ENCODE measurements at regions not wholly inside any gene's neighbourhood (a gene's known extent, or its start where the extent isn't known, plus 50 kb on each side); places are given as distances from the start of the nearest gene placed in this dataset.

GRCh38 chr1:230591678-230592077, 50.6 kb upstream of the COG2 start:
- TF ChIP-seq CTCF (IDR thresholded peaks at IDR 0.05; ENCODE audit: low read depth, low read length): no peak
- no peak for DNase-seq (ENCODE audit: extremely low read depth, low read depth)

- DNase-seq (ENCODE audit: extremely low read depth, low read depth): no peak
- no peak for TF ChIP-seq CTCF (IDR thresholded peaks at IDR 0.05; ENCODE audit: low read depth, low read length)
Measured at GRCh38 chr1:230589951-230590350, 52.3 kb upstream of the COG2 start.

GRCh38 chr1:230588323-230588746, 53.9 kb upstream of the COG2 start:
- DNase-seq (ENCODE audit: extremely low read depth, low read depth): no peak
- no peak for TF ChIP-seq CTCF (IDR thresholded peaks at IDR 0.05; ENCODE audit: low read depth, low read length)

GRCh38 chr1:230587061-230587460, 55.2 kb upstream of the COG2 start:
- TF ChIP-seq CTCF (IDR thresholded peaks at IDR 0.05; ENCODE audit: low read depth, low read length): no peak
- no peak for DNase-seq (ENCODE audit: extremely low read depth, low read depth)

- no peak for TF ChIP-seq CTCF (IDR thresholded peaks at IDR 0.05; ENCODE audit: low read depth, low read length)
- DNase-seq (ENCODE audit: extremely low read depth, low read depth): no peak
Measured at GRCh38 chr1:230584660-230585059, 57.6 kb upstream of the COG2 start.

GRCh38 chr1:230581446-230582079, 60.7 kb upstream of the COG2 start:
- no peak for DNase-seq (ENCODE audit: extremely low read depth, low read depth)
- no peak for TF ChIP-seq CTCF (IDR thresholded peaks at IDR 0.05; ENCODE audit: low read depth, low read length)

GRCh38 chr1:230578616-230579015, 63.7 kb upstream of the COG2 start:
- TF ChIP-seq CTCF (IDR thresholded peaks at IDR 0.05; ENCODE audit: low read depth, low read length): no peak
- DNase-seq (ENCODE audit: extremely low read depth, low read depth): no peak

All from AG09319 (cell line).